GM18517 (cell line): ENCODE measurements at regions not wholly inside any gene's neighbourhood (a gene's known extent, or its start where the extent isn't known, plus 50 kb on each side); places are given as distances from the start of the nearest gene placed in this dataset.

Source experiments
- ATAC-seq: cut with Tn5 transposase; IDR thresholded peaks from one replicate; pipeline ENCODE4 v1.9.1; 2021; ENCODE audit warnings: mild to moderate bottlenecking, moderate library complexity; ENCODE audit not compliant: unreplicated experiment

DNA sequence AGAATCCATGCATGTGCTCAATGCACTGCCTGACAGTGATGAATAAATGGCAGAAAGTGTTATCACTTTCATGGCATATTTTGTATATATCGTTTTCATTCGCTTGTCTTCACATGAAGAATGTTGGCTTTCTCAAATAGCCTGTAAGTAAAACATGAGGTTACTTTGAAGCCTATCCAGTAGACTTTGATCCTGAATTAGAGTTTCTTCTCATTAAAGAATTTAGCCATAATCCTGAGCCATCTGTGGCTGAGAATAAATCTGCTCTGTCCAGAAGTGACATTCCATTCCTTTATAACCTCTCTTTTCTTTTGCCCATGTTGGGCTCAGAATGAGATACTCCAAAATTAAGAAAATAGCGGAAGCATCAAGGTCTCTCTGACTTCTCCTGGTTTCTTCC lies 1071.7 kb upstream of the TENM4 start:
- ATAC-seq, result no peak

DNA sequence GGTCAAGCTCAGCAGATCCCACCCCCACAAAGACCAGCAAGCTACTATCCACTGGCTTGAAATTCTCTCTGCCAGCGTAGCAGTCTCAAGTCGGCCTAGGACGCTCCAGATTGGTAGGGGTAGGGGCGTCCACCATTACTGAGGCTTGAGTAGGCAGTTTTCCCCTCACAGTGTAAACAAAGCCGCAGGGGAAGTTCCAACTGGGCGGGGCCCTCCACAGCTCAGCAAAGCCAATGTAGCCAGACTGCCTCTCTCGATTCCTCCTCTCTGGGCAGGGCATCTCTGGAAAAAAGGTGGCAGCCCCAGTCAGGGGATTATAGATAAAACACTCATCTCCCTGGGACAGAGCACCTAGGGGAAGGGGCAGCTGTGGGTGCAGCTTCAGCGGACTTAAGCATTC lies 1064.9 kb upstream of the TENM4 start:
- ATAC-seq, result no peak

DNA sequence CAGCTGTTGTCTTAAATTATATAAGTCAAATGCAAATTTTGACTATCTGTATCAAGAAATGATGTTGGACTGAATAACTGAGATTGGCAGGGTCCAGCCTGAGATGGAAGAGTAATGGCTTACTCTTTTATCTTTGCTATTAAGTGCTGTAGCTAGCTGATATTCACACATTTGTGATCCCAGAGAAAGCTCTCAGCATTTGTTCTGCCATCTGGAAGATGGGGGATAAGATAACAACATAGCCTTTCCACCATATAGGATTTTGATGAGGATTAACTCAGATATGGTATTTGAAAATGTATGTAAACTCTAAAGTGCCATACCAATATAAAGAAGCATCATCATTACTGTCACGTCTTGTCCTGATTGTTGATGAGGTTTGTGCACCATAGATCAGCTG lies 1063.2 kb upstream of the TENM4 start:
- ATAC-seq, result no peak

DNA sequence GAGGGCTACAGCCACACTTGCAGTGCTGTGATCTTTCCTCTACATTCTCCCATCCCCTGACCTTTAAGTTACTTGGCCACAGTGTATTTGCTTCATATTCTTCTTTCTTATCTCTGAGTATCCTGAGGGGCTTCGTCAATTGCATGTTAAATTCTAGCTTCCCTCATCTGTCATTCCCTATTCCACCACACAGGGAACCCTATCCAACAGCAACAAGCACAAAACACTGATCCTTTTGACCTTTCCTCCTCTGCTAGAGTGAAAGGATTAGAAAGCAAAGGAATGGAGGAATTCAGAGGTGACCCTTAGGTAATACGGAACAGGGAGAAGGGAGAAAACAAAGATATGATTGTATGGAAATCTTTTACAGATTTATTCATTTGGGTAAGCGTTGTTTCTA lies 1061.7 kb upstream of the TENM4 start:
- no peak for ATAC-seq

DNA sequence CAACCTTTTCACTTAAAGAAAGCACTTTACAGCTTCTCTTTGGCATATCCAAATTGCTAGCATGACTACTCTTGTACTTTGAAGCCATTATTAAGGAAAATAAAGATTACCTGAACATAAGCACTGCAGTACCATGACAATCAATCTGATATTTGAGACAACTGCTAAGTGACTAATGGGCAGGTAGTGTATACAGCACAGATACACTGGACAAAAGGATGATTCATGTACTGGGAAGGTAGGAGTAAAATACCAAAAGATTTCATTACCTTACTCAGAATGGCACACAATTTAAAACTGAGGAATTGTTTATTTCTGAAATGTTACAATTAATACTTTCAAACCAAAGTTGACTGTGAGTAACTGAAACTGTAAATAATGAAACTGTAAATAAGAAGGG lies 1054.3 kb upstream of the TENM4 start:
- ATAC-seq, result no peak

DNA sequence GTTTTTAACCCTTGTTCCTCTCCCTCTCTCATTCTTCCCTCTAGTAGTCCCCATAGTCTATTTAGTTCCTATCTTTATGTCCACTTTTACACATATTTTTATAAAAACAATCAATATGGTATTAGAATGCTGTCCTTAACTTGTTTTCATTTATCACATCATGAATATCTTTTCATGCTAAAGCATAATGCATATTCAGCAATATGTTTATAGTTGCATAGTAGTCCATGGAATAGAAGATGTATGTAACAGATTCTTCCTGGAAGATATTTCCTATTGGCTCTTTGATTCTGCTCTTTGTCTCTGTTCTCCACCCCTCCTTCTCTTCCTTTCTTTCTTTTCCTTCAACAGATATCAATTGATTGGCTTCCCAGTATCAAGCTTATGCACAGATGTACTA lies 1047.1 kb upstream of the TENM4 start:
- no peak for ATAC-seq

DNA sequence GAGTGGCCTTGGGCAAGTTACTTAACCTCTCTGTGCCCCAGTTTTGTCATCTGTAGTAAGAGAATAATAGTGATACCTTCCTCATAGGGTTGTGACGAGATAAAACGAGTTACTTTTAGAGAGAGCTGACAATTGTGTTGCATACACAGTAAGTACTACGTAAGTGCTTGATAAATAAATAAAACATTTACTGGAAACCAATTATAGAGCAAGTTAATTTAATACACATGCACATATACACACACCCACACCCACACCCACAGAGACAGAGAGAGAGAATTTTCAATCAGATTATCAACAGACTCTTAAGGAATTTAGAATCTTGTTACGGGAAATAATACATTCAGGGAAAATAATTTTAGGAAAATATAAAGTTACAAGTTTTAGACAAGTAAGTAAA lies 1045.8 kb upstream of the TENM4 start:
- ATAC-seq, result no peak

DNA sequence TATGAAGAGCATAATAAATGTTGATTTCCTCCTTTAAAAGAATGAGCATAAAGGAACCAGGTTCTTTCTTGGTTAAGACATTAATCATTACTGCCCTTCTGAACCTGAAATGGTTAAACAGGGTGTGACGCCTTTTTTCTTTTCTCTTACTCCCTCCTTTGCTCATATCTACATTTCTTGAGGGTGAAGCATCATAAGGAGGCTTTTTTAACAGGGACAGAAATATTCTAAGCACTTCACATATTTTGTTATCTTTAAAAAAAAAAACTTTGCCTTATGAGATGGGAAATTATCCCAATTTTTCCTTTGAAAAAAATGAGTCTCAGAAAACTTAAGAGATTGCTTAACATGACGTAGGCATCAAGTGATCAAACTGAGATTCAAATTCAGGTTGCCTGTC lies 1036.3 kb upstream of the TENM4 start:
- no peak for ATAC-seq

DNA sequence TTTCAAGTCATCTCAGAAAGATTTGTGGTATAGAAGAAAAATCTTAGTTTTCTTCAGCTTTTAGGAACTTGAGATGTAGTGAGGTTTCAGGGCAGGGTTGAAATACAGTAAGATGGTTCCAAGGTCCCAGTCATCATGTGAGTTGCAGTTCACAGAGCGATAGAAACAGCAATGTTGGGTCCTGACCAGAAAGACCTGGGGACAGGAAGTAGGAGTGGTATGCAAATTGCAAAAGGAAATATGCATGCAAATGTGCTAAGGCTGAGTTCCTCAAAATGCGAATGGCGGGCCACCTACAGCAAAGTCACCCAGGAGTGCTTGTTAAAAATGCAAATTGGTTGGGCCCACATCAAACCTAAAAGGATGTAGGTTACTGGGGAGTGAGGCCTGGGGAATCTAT lies 1032.7 kb upstream of the TENM4 start:
- ATAC-seq, result no peak

DNA sequence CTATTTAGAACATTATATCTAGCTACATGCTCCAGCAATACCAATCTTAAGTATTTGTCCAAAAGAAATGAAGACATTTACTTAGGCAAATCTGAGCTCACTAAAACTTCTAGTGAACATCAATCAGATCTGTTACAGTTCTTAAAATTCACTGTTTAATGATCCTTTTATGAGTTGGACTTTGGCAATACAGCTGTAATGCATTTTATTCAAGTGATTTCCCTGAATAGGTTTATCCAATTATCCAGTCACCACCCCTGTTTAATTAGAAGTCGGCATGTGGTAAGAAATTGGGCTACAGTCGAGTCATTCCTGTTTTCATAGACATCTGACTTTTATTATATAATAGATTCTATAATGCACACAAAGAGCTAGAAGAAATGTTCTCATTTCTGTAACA lies 1029.0 kb upstream of the TENM4 start:
- ATAC-seq, result no peak

DNA sequence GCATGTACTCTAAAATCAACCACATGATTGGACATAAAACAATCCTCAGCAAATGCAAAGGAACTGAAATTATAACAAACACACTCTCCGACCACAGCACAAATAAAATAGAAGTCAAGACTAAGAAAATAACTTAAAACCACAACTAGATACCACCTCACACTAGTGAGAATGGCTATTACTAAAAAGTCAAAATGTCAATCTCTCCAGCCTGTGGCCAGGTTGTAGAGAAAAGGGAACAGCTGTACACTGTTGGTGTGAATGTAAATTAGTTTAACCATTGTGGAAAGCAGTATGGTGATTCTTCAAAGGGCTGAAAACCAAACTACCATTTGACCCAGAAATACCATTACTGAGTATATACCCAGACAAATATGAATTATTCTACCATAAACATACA lies 1025.7 kb upstream of the TENM4 start:
- no peak for ATAC-seq

DNA sequence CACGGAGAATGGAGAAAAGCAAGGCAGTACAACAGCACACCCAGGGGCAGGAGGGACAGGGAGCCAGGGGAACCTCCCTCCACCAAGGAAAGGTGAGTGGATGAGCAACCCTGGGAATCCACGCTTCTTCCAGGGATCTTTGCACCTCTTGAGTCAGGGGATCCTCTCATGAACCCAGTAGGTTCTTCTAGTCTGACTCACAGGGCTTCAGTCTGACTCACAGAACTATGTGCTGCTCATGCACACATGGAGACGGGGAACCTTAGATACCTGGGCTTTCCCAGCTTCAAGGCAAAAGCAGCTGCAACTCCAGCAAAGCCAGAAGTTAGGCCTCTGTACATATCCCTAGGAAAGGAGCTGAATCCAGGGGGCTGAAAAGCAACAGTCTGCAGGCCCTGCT lies 1021.4 kb upstream of the TENM4 start:
- no peak for ATAC-seq

DNA sequence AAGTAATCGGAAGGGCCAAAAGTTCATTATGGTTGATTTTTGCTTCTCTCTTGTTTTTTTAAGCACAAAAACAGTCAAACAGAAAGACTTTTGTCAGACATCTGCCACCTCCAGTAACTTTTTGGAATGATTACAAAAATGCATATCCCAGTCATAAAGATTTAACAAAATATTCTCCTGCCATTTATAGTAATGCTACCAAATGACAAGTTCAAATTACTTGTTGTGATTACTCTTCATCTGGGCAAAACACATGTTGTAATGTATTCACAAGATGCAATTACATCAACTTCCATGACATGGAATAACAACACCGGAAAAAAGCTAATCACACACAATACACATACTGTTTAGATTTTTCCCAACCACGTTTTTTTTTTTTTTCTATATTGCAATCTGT lies 1017.5 kb upstream of the TENM4 start:
- ATAC-seq, result no peak

DNA sequence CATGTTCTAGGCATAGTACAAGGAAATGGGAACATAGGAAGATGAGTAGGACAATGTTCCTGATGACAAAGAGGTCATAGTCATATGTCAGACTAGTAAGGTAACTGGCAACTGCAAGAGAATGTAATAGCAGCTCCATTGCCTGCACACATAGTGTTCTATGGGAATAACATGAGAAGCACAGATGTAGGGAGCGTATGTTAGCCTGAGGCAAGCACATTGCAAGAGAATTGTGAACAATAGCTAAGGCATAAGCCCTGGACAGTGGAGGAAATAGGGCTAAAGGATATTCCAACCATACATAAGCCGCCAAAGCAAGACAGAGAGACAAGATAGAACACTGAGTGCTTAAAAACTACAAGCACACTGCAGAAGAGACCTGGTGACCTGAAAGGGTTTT lies 1017.0 kb upstream of the TENM4 start:
- ATAC-seq, result no peak

DNA sequence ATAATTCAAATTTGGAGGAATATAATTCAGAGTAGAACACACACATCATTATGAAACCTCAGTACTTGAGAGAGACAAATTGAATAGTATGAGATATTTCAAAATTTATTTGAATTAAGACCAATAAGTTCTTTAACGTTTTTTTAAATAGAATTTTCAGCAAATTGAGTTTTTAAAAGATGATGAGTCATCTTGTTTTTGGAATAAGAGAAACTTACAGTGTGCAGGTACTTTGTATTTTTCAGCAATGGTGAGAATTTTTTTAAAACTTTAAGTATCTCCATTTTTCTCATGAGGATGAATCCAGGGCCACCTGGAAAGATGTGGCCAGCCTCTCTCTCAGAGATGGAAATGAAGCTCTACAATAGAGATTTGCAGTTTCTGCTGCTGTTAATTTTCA lies 1015.0 kb upstream of the TENM4 start:
- no peak for ATAC-seq

DNA sequence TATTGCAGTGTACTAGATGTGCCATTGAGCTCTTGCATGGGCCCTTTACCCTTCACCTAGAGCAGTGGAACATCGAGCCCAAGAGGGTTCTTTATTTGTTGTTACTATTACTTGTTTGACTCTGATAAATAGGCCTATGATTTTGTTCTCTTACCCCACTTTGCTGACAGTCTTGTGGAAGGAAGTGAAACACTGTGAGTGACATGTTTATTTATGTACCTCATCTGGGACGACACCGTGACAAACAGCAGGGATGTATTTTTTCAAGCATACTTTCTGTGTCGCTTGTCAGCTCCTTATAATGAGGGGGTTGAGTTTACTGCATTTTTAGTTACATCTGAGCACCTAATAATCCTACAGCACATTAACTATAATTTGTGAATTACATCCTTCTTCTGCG lies 1010.3 kb upstream of the TENM4 start:
- no peak for ATAC-seq

DNA sequence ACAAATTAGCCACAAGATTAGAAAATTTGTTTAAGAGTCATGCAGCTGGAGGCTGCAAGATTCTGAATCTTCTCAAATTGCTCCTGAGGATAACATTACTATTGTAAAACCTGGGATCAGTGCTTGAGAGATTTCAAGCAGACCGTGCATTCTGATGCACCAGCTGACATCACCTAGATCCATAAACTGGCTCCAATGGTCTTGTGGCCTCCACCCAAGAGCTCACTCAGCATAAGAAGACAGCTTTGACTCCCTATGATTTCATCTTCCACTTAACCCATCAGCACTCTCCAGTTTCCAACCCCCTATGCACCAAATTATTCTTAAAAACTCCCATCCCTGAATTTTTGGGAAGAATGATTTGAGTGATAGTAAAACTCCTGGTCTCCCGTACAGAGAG lies 1007.9 kb upstream of the TENM4 start:
- ATAC-seq, result no peak

DNA sequence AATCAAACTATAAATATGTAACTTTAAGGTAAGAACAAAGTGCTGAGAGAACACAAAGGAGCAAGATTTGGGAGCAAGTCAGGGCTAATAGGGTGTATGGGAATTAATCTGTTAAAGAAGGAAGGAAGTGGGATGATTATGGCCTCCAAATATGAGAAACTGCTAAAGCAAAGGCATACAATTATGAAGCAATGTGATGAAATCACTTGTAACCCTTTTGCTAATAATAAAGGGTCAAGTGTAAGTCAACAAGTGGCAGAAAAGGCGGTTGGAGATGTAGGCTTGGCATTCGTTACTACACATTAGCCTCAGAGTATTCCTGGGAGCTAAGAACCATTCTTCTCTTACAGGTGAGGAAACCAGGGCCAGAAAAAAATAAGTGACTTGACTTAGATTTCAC lies 1002.3 kb upstream of the TENM4 start:
- no peak for ATAC-seq

DNA sequence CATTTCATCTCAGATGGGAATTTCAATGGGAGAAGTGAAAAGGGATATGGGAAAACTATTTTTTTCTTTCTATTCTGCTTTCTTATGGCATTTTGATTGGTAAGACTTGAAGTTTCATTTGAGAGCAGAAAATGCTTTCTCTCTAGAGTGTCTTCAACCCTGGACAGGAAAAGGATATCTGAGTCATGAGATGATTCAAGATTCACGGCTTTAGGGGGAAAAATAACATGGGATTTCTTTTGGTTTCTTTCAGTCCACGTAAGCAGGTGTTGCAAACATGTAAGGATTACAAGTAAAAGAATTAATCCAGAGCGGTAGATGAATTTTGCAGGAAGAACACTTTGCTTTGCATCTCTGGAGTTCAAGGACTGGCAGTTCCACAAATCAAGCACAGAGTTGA lies 1001.0 kb upstream of the TENM4 start:
- no peak for ATAC-seq

DNA sequence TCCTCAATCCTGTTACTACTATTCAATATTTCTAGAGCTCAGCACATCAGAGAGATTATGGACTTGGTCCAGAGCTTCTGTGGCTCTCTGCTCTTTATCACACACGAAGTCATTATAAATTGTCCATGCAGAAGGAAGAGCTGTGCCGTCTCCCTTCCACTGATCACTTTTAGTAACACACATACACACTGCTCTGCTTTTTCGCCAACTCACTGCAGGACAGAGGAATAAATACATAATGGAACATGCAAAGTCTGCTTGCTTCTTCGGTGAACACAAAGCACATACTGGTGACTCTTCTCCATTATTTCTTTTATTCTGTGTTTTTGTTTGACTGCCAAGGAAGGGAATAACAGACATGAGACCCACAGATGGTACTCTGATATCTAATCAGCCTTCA lies 1000.0 kb upstream of the TENM4 start:
- no peak for ATAC-seq

DNA sequence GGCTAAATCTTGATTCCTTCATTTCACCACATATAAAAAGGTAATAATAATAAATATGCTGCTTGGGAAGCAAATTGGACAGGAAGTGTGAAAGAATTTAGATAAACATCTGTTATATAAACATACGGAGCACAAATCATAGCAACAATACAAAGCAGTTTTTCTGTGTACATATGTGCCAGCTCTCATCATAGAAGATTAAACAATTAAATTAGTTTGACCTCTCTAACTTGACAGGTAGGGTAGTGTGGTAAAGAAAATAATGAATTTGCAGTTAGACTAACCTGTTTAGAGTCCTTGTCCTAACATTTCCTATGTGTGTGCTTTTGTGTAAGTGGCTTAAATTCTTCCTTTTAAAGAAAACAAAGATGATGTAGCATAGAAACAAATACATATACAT lies 995.7 kb upstream of the TENM4 start:
- ATAC-seq, result no peak

DNA sequence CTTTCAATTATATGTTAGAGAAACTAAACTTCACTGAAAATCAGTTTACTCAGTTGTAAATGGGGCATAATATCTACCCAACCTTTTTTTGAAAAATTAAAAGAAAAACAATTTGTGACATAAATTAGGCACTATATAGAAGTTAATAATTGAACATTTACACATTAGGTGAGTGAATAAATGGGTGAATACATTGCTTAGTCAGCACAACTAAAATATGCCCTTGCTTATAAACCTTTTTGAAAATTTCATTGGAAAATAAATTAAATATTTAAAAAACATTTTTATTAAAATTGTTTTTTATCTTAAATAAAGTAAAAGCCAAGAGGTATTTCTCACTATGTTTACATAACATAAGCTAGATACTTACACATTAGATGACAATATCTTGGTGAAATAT lies 994.5 kb upstream of the TENM4 start:
- no peak for ATAC-seq

DNA sequence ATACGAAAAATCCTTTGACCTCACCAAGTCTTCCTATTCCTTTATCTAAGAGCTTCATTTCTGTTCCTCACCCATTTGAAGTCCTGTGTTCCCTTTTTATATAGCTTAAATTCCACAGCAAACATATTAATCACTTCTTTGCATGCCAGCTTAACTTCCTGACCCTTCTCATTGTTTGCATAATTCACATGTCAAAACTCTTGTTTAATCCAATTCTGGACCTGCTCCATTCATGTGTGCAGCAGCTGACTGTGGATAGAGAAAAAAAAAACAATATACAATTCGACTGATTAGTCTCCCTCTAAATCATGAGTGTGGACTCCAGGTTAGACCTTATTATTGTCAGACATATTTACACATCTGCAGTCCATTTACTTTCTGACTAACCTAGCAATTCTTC lies 991.2 kb upstream of the TENM4 start:
- ATAC-seq, result no peak

DNA sequence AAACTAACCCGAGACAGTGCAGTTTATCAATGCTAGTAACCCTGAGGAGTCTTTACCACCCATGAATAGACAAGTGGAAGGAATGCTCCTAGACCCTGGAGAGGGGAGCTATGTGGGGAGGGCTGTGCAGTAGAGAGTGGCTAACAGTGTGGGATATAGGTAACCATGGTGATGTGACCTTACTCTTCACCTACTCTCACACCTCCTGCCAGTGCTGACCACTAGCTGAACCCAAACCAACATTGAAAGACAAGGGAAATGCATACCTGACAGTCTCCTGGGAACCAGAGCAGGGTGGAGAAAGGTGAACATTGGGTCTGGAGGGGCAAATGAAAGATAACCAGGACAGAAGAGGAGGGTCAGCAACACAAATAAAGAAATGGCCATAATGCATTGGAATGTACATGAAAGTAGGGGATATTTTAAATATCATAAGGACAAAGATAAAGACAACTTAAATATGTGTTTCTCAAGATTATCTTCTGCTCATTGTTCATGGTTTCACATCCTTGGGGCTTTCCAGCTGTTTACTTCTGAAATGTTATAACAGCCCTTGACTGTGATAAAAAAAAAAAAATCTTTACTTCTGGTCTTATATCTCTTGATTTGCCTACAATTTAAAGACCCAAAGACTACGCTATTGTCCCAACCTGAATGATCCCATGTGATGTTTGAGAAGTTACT lies 983.3 kb upstream of the TENM4 start:
- ATAC-seq, result no peak
